ENCODE measurements at regions not wholly inside any gene's neighbourhood (a gene's known extent, or its start where the extent isn't known, plus 50 kb on each side); places are given as distances from the start of the nearest gene placed in this dataset.

GRCh38 chr16:51085271-51085670 is 65.8 kb downstream of the SALL1 start:
- Histone ChIP-seq H3K27ac (no peak overlapping the region), H3K36me3 (replicated peaks) (no peaks in the 10 kb centered on the region), H3K4me3 (ENCODE audit: low read depth, low read length) (no peak overlapping the region), H3K27me3 (replicated peaks) (no peaks in the 10 kb centered on the region)
- in situ Hi-C loops (cut with HindIII; ENCODE audit: low pct_ligation_motif_present, low sequenced_read_pairs), result no loop called here
- no peak for TF ChIP-seq CTCF (IDR thresholded peaks at IDR 0.05; ENCODE audit: low read depth, low read length, missing control alignments)
- no peak for DNase-seq

DNA sequence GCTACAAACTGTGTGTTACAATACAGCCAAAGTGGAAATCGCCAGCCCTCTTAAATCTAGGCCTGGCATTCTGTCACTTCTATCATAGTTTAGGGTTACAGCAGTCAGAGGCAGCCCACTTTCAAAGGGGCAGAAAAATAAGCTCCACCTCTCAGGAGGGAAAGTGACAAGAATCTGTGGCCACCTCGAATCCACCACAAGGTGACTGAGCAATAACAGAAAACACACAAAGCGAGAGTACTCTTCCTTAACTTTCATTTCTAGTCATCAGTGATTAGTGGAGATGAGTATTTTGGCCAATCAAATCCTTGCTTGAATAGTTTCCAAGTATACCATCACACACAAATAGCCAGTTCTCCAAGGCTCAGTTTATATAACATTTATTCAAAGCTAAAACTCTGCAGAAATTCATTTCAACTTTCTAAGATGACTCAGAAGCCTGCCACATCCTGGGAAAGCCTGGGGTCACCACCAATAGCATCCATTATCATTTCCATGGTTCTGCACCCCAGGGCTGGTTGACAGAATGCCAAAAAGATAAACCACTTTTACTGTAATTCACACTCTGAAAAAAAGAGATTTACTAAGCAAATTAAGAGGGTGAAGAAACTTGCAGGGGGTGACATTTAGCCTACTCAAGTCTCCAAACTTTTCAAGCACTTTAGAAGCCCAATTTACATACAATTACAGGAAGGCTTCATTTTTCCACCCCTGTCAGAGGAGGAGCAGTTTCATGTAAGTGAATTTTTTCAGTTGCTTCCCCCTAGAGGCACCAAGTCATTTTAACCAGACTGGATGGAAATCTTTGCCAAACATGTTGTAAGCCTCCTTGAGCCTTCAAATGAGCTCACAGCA is 66.8 kb downstream of the SALL1 start:
- no peak overlapping the region for H3K27ac ChIP-seq
- H3K27me3 ChIP-seq (replicated peaks), result no peaks in the 10 kb centered on the region
- in situ Hi-C loops (cut with HindIII; ENCODE audit: low pct_ligation_motif_present, low sequenced_read_pairs), result no loop called here
- H3K4me3 ChIP-seq (ENCODE audit: low read depth, low read length), result no peak overlapping the region
- DNase-seq, result peak; percentile 1
- TF ChIP-seq CTCF (IDR thresholded peaks at IDR 0.05; ENCODE audit: low read depth, low read length, missing control alignments), result no peak
- H3K36me3 ChIP-seq (replicated peaks), result no peaks in the 10 kb centered on the region

DNA sequence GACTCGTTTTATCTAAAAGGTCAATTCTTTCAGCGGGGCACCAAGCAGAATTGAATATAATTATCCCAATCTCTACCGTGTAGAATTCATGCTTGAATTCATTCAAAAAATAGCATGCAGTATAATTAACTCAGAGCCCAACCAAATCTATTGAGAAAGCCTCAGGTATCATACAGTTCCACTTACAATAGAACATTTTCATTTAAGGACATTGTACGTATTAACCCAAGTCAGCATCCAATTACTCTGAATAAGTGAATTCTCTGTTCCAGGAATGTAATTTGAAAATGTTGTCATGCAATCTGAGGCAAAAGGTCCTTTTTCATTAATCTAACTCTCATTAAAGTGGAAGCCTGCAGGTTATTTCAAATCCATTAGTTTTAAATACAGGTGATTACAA is 78.5 kb downstream of the SALL1 start:
- H3K36me3 ChIP-seq (replicated peaks), result no peaks in the 10 kb centered on the region
- DNase-seq, result no peak
- H3K27ac ChIP-seq, result no peak overlapping the region
- in situ Hi-C loops (cut with HindIII; ENCODE audit: low pct_ligation_motif_present, low sequenced_read_pairs), result no loop called here
- no peak for TF ChIP-seq CTCF (IDR thresholded peaks at IDR 0.05; ENCODE audit: low read depth, low read length, missing control alignments)
- H3K27me3 ChIP-seq (replicated peaks), result no peaks in the 10 kb centered on the region
- no peak overlapping the region for H3K4me3 ChIP-seq (ENCODE audit: low read depth, low read length)

- H3K27me3 ChIP-seq (replicated peaks), result no peaks in the 10 kb centered on the region
- H3K27ac ChIP-seq, result no peak overlapping the region
- TF ChIP-seq CTCF (IDR thresholded peaks at IDR 0.05; ENCODE audit: low read depth, low read length, missing control alignments), result no peak
- no peak for DNase-seq
- H3K36me3 ChIP-seq (replicated peaks), result no peaks in the 10 kb centered on the region
- H3K4me3 ChIP-seq (ENCODE audit: low read depth, low read length), result no peak overlapping the region
- in situ Hi-C loops (cut with HindIII; ENCODE audit: low pct_ligation_motif_present, low sequenced_read_pairs), result no loop called here
Observed at GRCh38 chr16:51071326-51071725, 79.7 kb downstream of the SALL1 start.

- Histone ChIP-seq H3K27me3 (replicated peaks) (no peaks in the 10 kb centered on the region), H3K27ac (no peak overlapping the region), H3K4me3 (ENCODE audit: low read depth, low read length) (no peak overlapping the region), H3K36me3 (replicated peaks) (no peaks in the 10 kb centered on the region)
- in situ Hi-C loops (cut with HindIII; ENCODE audit: low pct_ligation_motif_present, low sequenced_read_pairs), result no loop called here
- DNase-seq, result no peak
- no peak for TF ChIP-seq CTCF (IDR thresholded peaks at IDR 0.05; ENCODE audit: low read depth, low read length, missing control alignments)
Observed at GRCh38 chr16:51067352-51067751, 83.7 kb downstream of the SALL1 start.

GRCh38 chr16:51062039-51062438 is 89.0 kb downstream of the SALL1 start:
- Histone ChIP-seq H3K27me3 (replicated peaks) (no peaks in the 10 kb centered on the region), H3K36me3 (replicated peaks) (no peaks in the 10 kb centered on the region), H3K27ac (no peak overlapping the region), H3K4me3 (ENCODE audit: low read depth, low read length) (no peak overlapping the region)
- no peak for DNase-seq
- TF ChIP-seq CTCF (IDR thresholded peaks at IDR 0.05; ENCODE audit: low read depth, low read length, missing control alignments), result no peak
- in situ Hi-C loops (cut with HindIII; ENCODE audit: low pct_ligation_motif_present, low sequenced_read_pairs), result no loop called here

Data from brain microvascular endothelial cell (primary cell).